ENCODE measurements at regions not wholly inside any gene's neighbourhood (a gene's known extent, or its start where the extent isn't known, plus 50 kb on each side); places are given as distances from the start of the nearest gene placed in this dataset.
"Not testable (repeated sequence)": the region's sequence is repeated elsewhere in the genome, so short reads cannot be mapped to it uniquely, and the experiment has no call there.

DNA sequence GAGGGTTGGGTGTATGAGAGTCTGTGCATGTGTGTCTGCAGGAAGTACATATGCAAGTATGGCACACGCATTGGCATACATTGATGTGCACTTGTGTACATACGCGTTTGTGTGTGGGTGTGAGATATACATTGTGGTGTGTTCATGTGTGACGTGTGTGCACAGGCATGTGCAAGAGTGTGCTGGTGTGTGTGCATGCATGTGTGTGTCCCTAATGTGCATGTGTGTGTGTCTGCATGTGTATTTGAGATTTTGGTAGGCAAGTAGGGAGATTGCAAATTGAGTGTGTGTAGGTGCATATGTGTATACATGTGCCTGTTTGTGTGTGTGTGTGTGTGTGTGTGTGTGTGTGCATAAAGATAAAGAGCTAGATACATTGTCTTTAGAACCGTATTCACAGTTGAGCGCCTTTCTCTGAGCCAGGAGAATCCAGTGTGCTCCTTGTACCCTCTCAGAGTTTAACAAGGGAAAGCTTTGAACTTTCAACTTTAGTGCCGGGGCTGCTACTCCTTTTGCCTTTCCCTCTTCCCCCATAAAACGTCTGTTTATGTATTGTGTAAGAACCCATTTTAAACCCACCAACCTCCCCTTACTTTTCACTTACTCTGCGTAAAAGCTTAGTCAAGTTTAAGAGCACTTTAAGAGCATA lies 152.4 kb upstream of the CHL1 start:
- H3K9me3 Mint-ChIP-seq: peaks cover 79% of the 10 kb centered on the region
- CTCF ChIA-PET: no interaction called here
- no peaks in the 10 kb centered on the region for H3K4me1 Mint-ChIP-seq
- H3K27me3 Mint-ChIP-seq (ENCODE audit: low read depth): peaks cover 4% of the 10 kb centered on the region
- TF ChIP-seq SP1 (CRISPR knock-in tag; conservative IDR thresholded peaks at IDR 0.05) (no peak), TP53 (CRISPR knock-in tag; IDR thresholded peaks at IDR 0.05) (no peak), CBFB (CRISPR knock-in tag; IDR thresholded peaks at IDR 0.05; ENCODE audit: low read depth) (no peak), ELF4 (CRISPR knock-in tag; IDR thresholded peaks at IDR 0.05; ENCODE audit: low read depth) (no peak), CREM (CRISPR knock-in tag; IDR thresholded peaks at IDR 0.05) (no peak)
- TF ChIP-seq, protein P1, sequence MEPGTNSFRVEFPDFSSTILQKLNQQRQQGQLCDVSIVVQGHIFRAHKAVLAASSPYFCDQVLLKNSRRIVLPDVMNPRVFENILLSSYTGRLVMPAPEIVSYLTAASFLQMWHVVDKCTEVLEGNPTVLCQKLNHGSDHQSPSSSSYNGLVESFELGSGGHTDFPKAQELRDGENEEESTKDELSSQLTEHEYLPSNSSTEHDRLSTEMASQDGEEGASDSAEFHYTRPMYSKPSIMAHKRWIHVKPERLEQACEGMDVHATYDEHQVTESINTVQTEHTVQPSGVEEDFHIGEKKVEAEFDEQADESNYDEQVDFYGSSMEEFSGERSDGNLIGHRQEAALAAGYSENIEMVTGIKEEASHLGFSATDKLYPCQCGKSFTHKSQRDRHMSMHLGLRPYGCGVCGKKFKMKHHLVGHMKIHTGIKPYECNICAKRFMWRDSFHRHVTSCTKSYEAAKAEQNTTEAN (CRISPR knock-in tag; IDR thresholded peaks at IDR 0.05): no peak
- TF ChIP-seq, protein P2, sequence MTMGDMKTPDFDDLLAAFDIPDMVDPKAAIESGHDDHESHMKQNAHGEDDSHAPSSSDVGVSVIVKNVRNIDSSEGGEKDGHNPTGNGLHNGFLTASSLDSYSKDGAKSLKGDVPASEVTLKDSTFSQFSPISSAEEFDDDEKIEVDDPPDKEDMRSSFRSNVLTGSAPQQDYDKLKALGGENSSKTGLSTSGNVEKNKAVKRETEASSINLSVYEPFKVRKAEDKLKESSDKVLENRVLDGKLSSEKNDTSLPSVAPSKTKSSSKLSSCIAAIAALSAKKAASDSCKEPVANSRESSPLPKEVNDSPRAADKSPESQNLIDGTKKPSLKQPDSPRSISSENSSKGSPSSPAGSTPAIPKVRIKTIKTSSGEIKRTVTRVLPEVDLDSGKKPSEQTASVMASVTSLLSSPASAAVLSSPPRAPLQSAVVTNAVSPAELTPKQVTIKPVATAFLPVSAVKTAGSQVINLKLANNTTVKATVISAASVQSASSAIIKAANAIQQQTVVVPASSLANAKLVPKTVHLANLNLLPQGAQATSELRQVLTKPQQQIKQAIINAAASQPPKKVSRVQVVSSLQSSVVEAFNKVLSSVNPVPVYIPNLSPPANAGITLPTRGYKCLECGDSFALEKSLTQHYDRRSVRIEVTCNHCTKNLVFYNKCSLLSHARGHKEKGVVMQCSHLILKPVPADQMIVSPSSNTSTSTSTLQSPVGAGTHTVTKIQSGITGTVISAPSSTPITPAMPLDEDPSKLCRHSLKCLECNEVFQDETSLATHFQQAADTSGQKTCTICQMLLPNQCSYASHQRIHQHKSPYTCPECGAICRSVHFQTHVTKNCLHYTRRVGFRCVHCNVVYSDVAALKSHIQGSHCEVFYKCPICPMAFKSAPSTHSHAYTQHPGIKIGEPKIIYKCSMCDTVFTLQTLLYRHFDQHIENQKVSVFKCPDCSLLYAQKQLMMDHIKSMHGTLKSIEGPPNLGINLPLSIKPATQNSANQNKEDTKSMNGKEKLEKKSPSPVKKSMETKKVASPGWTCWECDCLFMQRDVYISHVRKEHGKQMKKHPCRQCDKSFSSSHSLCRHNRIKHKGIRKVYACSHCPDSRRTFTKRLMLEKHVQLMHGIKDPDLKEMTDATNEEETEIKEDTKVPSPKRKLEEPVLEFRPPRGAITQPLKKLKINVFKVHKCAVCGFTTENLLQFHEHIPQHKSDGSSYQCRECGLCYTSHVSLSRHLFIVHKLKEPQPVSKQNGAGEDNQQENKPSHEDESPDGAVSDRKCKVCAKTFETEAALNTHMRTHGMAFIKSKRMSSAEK (CRISPR knock-in tag; IDR thresholded peaks at IDR 0.05; ENCODE audit: borderline replicate concordance): no peak
- TF ChIP-seq, protein P3, sequence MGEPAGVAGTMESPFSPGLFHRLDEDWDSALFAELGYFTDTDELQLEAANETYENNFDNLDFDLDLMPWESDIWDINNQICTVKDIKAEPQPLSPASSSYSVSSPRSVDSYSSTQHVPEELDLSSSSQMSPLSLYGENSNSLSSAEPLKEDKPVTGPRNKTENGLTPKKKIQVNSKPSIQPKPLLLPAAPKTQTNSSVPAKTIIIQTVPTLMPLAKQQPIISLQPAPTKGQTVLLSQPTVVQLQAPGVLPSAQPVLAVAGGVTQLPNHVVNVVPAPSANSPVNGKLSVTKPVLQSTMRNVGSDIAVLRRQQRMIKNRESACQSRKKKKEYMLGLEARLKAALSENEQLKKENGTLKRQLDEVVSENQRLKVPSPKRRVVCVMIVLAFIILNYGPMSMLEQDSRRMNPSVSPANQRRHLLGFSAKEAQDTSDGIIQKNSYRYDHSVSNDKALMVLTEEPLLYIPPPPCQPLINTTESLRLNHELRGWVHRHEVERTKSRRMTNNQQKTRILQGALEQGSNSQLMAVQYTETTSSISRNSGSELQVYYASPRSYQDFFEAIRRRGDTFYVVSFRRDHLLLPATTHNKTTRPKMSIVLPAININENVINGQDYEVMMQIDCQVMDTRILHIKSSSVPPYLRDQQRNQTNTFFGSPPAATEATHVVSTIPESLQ (CRISPR knock-in tag; IDR thresholded peaks at IDR 0.05): no peak
- TF ChIP-seq, protein P4, sequence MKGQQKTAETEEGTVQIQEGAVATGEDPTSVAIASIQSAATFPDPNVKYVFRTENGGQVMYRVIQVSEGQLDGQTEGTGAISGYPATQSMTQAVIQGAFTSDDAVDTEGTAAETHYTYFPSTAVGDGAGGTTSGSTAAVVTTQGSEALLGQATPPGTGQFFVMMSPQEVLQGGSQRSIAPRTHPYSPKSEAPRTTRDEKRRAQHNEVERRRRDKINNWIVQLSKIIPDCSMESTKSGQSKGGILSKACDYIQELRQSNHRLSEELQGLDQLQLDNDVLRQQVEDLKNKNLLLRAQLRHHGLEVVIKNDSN (CRISPR knock-in tag; IDR thresholded peaks at IDR 0.05): no peak
- TF ChIP-seq, protein P5, sequence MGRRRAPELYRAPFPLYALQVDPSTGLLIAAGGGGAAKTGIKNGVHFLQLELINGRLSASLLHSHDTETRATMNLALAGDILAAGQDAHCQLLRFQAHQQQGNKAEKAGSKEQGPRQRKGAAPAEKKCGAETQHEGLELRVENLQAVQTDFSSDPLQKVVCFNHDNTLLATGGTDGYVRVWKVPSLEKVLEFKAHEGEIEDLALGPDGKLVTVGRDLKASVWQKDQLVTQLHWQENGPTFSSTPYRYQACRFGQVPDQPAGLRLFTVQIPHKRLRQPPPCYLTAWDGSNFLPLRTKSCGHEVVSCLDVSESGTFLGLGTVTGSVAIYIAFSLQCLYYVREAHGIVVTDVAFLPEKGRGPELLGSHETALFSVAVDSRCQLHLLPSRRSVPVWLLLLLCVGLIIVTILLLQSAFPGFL (CRISPR knock-in tag; IDR thresholded peaks at IDR 0.05; ENCODE audit: borderline replicate concordance): no peak
- POLR2A ChIA-PET: no interaction called here
- H3K27ac Mint-ChIP-seq: no peak overlapping the region
- ATAC-seq (no peak), DNase-seq (ENCODE audit: low spot score) (no peak)
- no peak overlapping the region for H3K4me3 Mint-ChIP-seq
- peaks cover 62% of the 10 kb centered on the region for H3K36me3 Mint-ChIP-seq

DNA sequence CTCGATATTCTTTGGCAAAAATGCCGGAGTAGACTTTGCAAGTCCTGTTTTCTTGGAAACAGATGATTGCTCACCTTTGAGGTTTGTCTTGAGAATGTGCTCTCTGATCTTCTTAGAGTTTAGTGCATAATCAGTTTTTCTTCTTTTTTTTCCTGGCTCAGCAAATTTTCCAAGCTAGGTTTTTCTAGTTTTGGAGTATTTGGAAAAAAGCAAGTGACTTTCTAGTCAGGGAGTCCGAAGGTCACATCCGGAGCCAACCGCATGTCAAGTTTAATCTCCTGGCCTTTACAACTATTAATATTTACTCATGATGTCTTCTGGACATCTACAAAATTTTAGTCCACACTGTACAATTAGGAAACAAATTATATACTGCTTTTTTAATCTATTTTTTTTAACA lies 151.6 kb upstream of the CHL1 start:
- Mint-ChIP-seq H3K9me3 (peaks cover 80% of the 10 kb centered on the region), H3K36me3 (peaks cover 60% of the 10 kb centered on the region)
- H3K27me3 Mint-ChIP-seq (ENCODE audit: low read depth); H3K4me1 Mint-ChIP-seq; H3K27ac Mint-ChIP-seq; POLR2A ChIA-PET; ATAC-seq; H3K4me3 Mint-ChIP-seq; CTCF ChIA-PET; DNase-seq (ENCODE audit: low spot score): not testable (repeated sequence)

DNA sequence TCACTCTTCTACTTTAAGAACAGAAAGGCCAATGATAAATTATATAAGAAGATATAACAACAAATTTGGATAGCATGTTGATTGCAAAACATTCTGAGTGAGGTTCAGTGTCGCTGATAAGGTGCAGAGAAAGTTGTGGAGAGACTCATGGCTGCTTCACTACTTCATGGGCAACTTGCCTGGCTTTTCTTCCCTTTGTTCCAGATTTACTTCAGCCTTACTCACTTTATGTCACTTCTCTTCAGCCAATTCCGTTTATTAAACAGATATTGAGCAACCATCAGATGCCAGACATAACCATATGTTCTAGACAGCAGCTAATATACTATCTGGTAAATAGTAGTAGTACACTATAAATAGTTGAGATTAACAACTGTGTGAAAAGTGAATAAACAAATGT lies 150.0 kb upstream of the CHL1 start:
- Mint-ChIP-seq H3K9me3 (peaks cover 77% of the 10 kb centered on the region), H3K4me3 (no peak overlapping the region), H3K27me3 (ENCODE audit: low read depth) (peaks cover 4% of the 10 kb centered on the region), H3K4me1 (no peaks in the 10 kb centered on the region), H3K27ac (no peak overlapping the region), H3K36me3 (peaks cover 58% of the 10 kb centered on the region)
- ATAC-seq (no peak), DNase-seq (ENCODE audit: low spot score) (no peak)
- POLR2A ChIA-PET: no interaction called here
- CTCF ChIA-PET: no interaction called here
- no peak for TF ChIP-seq ELF4 (CRISPR knock-in tag; IDR thresholded peaks at IDR 0.05; ENCODE audit: low read depth)
- TF ChIP-seq IRF2 (CRISPR knock-in tag; IDR thresholded peaks at IDR 0.05; ENCODE audit: borderline replicate concordance, low read depth): no peak
- TF ChIP-seq, protein P6, sequence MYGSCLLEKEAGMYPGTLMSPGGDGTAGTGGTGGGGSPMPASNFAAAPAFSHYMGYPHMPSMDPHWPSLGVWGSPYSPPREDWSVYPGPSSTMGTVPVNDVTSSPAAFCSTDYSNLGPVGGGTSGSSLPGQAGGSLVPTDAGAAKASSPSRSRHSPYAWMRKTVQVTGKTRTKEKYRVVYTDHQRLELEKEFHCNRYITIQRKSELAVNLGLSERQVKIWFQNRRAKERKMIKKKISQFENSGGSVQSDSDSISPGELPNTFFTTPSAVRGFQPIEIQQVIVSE (CRISPR knock-in tag; IDR thresholded peaks at IDR 0.05; ENCODE audit: borderline replicate concordance): no peak
- TF ChIP-seq, protein P7, sequence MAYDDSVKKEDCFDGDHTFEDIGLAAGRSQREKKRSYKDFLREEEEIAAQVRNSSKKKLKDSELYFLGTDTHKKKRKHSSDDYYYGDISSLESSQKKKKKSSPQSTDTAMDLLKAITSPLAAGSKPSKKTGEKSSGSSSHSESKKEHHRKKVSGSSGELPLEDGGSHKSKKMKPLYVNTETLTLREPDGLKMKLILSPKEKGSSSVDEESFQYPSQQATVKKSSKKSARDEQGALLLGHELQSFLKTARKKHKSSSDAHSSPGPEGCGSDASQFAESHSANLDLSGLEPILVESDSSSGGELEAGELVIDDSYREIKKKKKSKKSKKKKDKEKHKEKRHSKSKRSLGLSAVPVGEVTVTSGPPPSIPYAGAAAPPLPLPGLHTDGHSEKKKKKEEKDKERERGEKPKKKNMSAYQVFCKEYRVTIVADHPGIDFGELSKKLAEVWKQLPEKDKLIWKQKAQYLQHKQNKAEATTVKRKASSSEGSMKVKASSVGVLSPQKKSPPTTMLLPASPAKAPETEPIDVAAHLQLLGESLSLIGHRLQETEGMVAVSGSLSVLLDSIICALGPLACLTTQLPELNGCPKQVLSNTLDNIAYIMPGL (CRISPR knock-in tag; IDR thresholded peaks at IDR 0.05): no peak
- TF ChIP-seq JUN (CRISPR knock-in tag; IDR thresholded peaks at IDR 0.05): no peak
- TF ChIP-seq GABPB1 (CRISPR knock-in tag; IDR thresholded peaks at IDR 0.05): no peak
- TF ChIP-seq, protein P8, sequence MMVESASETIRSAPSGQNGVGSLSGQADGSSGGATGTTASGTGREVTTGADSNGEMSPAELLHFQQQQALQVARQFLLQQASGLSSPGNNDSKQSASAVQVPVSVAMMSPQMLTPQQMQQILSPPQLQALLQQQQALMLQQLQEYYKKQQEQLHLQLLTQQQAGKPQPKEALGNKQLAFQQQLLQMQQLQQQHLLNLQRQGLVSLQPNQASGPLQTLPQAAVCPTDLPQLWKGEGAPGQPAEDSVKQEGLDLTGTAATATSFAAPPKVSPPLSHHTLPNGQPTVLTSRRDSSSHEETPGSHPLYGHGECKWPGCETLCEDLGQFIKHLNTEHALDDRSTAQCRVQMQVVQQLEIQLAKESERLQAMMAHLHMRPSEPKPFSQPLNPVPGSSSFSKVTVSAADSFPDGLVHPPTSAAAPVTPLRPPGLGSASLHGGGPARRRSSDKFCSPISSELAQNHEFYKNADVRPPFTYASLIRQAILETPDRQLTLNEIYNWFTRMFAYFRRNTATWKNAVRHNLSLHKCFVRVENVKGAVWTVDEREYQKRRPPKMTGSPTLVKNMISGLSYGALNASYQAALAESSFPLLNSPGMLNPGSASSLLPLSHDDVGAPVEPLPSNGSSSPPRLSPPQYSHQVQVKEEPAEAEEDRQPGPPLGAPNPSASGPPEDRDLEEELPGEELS (CRISPR knock-in tag; IDR thresholded peaks at IDR 0.05): no peak
